Muscle layer of duodenum (tissue), 2 donors: ENCODE measurements at regions not wholly inside any gene's neighbourhood (a gene's known extent, or its start where the extent isn't known, plus 50 kb on each side); places are given as distances from the start of the nearest gene placed in this dataset.

ENCODE experiments used
- H3K27ac ChIP-seq: one replicate; pipeline ENCODE4 v1.7.0; 2013; ENCODE audit warnings: mild to moderate bottlenecking, low read length
- H3K27me3 ChIP-seq: one replicate; pipeline ENCODE4 v1.7.0; 2013; ENCODE audit warnings: low read depth, mild to moderate bottlenecking, control low read depth, low read length
- H3K36me3 ChIP-seq, 2 donors: one replicate each; pipeline ENCODE4 v1.7.0; 2013; ENCODE audit warnings: low read length in 2 of 2, control low read depth in 1 of 2, mild to moderate bottlenecking in 1 of 2; ENCODE audit not compliant: insufficient read depth in 2 of 2, control insufficient read depth in 1 of 2
- H3K4me1 ChIP-seq, 2 donors: one replicate each; pipeline ENCODE4 v1.7.0; 2013; ENCODE audit warnings: low read length in 2 of 2, mild to moderate bottlenecking in 2 of 2, control low read depth in 1 of 2, moderate library complexity in 1 of 2; ENCODE audit not compliant: insufficient read depth in 2 of 2, control insufficient read depth in 1 of 2
- H3K4me3 ChIP-seq, 2 donors: one replicate each; pipeline ENCODE4 v1.7.0; 2013; ENCODE audit warnings: low read length in 2 of 2, low read depth in 1 of 2, mild to moderate bottlenecking in 1 of 2
- H3K9me3 ChIP-seq, 2 donors: one replicate each; pipeline ENCODE4 v1.7.0; 2013; ENCODE audit warnings: low read length in 2 of 2, control low read depth in 1 of 2, mild to moderate bottlenecking in 1 of 2; ENCODE audit not compliant: control insufficient read depth in 1 of 2
- donor health status: healthy.

DNA sequence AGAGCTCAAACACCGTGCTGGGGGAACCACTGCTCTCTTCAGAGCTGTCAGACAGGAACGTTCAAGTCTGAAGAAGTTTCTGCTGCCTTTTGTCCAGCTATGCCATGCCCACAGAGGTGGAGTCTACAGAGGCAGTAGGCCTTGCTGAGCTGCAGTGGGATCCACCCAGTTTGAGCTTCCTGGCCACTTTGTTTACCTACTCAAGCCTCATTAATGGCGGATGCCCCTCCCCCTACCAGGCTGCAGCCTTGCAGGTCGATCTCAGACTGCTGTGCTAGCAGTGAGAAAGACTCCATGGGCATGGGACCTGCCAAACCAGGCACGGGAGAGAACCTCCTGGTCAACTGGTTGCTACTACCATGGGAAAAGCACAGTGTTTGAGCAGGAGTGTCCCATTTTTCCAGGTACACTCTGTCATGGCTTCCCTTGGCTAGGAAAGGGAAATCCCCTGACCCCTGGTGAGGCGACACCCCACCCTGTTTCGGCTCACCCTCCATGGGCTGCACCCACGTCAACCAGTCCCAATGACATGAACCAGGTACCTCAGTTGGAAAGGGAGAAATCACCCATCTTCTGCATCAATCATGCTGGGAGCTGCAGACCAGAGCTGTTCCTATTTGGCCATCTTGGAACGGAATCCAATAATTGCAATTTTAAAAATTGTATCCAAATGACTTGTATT lies 246.9 kb upstream of the ADAMTS16 start:
- Histone ChIP-seq H3K36me3 (no peaks in the 10 kb centered on the region), H3K9me3 (no peaks in the 10 kb centered on the region), H3K4me3 (no peak overlapping the region), H3K4me1 (no peaks in the 10 kb centered on the region), H3K27ac (no peak overlapping the region), H3K27me3 (no peaks in the 10 kb centered on the region)

- Histone ChIP-seq H3K4me3 (no peak overlapping the region), H3K4me1 (no peaks in the 10 kb centered on the region), H3K27me3 (no peaks in the 10 kb centered on the region), H3K9me3 (no peaks in the 10 kb centered on the region), H3K36me3 (no peaks in the 10 kb centered on the region), H3K27ac (no peak overlapping the region)
Observed at GRCh38 chr5:4896328-4896727, 243.8 kb upstream of the ADAMTS16 start.

DNA sequence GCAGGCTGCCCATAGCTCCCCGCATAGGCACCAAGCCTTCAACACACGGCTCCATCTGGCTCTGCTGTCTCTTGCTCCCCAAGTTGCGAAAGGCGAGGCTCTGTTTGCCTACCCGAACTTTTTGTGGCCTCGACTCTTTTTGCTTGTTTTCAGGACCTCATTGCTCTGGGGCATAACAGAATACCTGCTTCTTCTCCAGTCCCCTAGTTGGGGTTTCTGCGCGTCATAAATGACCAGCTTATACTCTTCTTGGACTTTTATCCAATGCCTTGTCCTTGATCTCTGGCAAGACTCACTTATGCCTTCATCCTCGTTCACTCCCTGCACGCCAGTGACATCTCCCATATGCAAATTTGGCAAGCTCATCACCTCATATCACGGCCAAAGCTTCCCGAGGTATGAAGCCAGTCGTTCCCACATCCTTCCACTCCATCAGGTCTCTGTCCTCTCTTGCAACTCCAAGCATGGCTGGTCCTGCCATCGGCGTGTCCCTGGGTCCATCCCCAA lies 238.8 kb upstream of the ADAMTS16 start:
- H3K4me1 ChIP-seq = peaks cover 3% of the 10 kb centered on the region in 2 donors

GRCh38 chr5:4901924-4902323 lies 238.2 kb upstream of the ADAMTS16 start:
- Histone ChIP-seq H3K4me1 (peaks cover 3 to 9% of the 10 kb centered on the region in 2 donors), H3K36me3 (no peaks in the 10 kb centered on the region), H3K27me3 (no peaks in the 10 kb centered on the region), H3K27ac (no peak overlapping the region), H3K9me3 (no peaks in the 10 kb centered on the region), H3K4me3 (no peak overlapping the region)

More for the DNA sequence above, 238.8 kb upstream of the ADAMTS16 start:
- H3K27ac ChIP-seq = no peak overlapping the region
- no peaks in the 10 kb centered on the region for H3K9me3 ChIP-seq
- no peaks in the 10 kb centered on the region for H3K36me3 ChIP-seq
- no peak overlapping the region for H3K4me3 ChIP-seq
- no peaks in the 10 kb centered on the region for H3K27me3 ChIP-seq

- H3K27ac ChIP-seq = no peak overlapping the region
- H3K4me1 ChIP-seq = peaks cover 3 to 13% of the 10 kb centered on the region in 2 donors
- H3K9me3 ChIP-seq = no peaks in the 10 kb centered on the region
- H3K36me3 ChIP-seq = no peaks in the 10 kb centered on the region
- no peak overlapping the region for H3K4me3 ChIP-seq
- H3K27me3 ChIP-seq = no peaks in the 10 kb centered on the region
Observed at GRCh38 chr5:4905674-4906520, 234.2 kb upstream of the ADAMTS16 start.

GRCh38 chr5:4906786-4907185 lies 233.3 kb upstream of the ADAMTS16 start:
- Histone ChIP-seq H3K9me3 (no peaks in the 10 kb centered on the region), H3K27ac (no peak overlapping the region), H3K4me3 (no peak overlapping the region), H3K27me3 (no peaks in the 10 kb centered on the region), H3K4me1 (peaks cover 0 to 13% of the 10 kb centered on the region in 2 donors), H3K36me3 (no peaks in the 10 kb centered on the region)

DNA sequence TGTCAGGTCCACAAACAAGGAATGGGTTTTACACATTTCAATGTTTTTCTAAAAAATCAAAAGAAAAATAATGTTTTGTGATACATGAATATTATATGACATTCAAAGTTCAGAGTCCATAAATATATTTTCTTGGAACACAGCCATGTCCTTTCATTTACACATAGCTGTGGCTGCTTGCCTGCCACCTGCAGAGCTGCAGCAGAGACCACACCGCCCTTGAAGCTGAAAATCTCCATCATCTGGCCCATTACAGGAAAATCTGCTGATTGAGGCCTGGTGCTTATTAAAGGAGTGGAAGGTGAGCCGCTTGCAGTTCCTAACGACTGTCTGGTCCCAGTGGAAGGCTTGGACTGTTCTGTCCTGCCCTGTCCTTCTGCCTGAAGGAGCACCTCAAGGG lies 232.6 kb upstream of the ADAMTS16 start:
- no peaks in the 10 kb centered on the region for H3K36me3 ChIP-seq
- no peaks in the 10 kb centered on the region for H3K27me3 ChIP-seq
- no peak overlapping the region for H3K27ac ChIP-seq
- H3K4me3 ChIP-seq = no peak overlapping the region
- peaks cover 0 to 13% of the 10 kb centered on the region in 2 donors for H3K4me1 ChIP-seq
- H3K9me3 ChIP-seq = no peaks in the 10 kb centered on the region

GRCh38 chr5:4909086-4909485 lies 231.0 kb upstream of the ADAMTS16 start:
- no peaks in the 10 kb centered on the region for H3K36me3 ChIP-seq
- no peaks in the 10 kb centered on the region for H3K9me3 ChIP-seq
- peaks cover 0 to 13% of the 10 kb centered on the region in 2 donors for H3K4me1 ChIP-seq
- no peak overlapping the region for H3K4me3 ChIP-seq
- no peak overlapping the region for H3K27ac ChIP-seq
- H3K27me3 ChIP-seq = no peaks in the 10 kb centered on the region

GRCh38 chr5:4911646-4912403 lies 228.3 kb upstream of the ADAMTS16 start:
- no peak overlapping the region for H3K27ac ChIP-seq
- no peaks in the 10 kb centered on the region for H3K9me3 ChIP-seq
- H3K36me3 ChIP-seq = no peaks in the 10 kb centered on the region
- H3K4me1 ChIP-seq = peaks cover 0 to 5% of the 10 kb centered on the region in 2 donors
- H3K4me3 ChIP-seq = no peak overlapping the region
- no peaks in the 10 kb centered on the region for H3K27me3 ChIP-seq

DNA sequence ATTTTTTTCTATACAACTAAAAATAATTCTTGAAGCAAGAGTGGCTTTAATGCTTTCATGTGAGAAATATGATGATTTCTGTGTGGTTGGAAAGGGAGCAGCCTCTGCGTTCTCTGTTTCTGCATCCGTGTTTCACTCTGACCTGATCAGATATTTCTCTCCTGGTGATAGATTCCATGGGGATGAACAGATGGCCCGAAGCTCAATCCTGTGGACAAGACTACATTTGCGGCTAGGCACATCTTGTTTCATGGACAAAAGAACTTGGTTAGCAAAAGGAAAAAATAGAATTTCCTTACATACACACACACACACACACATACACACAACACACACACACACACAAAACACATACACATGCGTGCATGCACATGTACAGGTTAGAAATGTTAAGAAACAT lies 218.2 kb upstream of the ADAMTS16 start:
- H3K36me3 ChIP-seq = no peaks in the 10 kb centered on the region
- H3K4me1 ChIP-seq = no peaks in the 10 kb centered on the region
- no peak overlapping the region for H3K4me3 ChIP-seq

GRCh38 chr5:4924577-4924976 lies 215.6 kb upstream of the ADAMTS16 start:
- H3K36me3 ChIP-seq = no peaks in the 10 kb centered on the region
- H3K27me3 ChIP-seq = no peaks in the 10 kb centered on the region
- H3K4me1 ChIP-seq = no peaks in the 10 kb centered on the region
- no peak overlapping the region for H3K4me3 ChIP-seq
- no peak overlapping the region for H3K27ac ChIP-seq
- no peaks in the 10 kb centered on the region for H3K9me3 ChIP-seq

More for the DNA sequence above, 218.2 kb upstream of the ADAMTS16 start:
- Histone ChIP-seq H3K27ac (no peak overlapping the region), H3K9me3 (no peaks in the 10 kb centered on the region), H3K27me3 (no peaks in the 10 kb centered on the region)
